CD14-positive monocyte (primary cell): ENCODE measurements at regions not wholly inside any gene's neighbourhood (a gene's known extent, or its start where the extent isn't known, plus 50 kb on each side); places are given as distances from the start of the nearest gene placed in this dataset.

Experiments used
- DNase-seq, 3 donors: peaks; one replicate each; pipeline ENCODE4 v3.0.0-alpha.2; 2011 to 2022
- H2AFZ ChIP-seq: 2 replicates; pipeline ENCODE4 v1.6.0; 2012; ENCODE audit warnings: mild to moderate bottlenecking, low read depth, low read length, inconsistent platforms; ENCODE audit not compliant: insufficient read depth, poor library complexity, severe bottlenecking
- H3K27ac ChIP-seq, 2 donors: 1 replicate in 1 of 2; 2 replicates in 1 of 2; pipeline ENCODE4 v1.5.1; 2012 to 2013; ENCODE audit warnings: low read length in 2 of 2, control low read depth in 1 of 2, inconsistent platforms in 1 of 2, low read depth in 1 of 2, mild to moderate bottlenecking in 1 of 2
- H3K27me3 ChIP-seq, 2 donors: one replicate each; pipeline versions ENCODE4 v1.6.0 to v1.6.1; 2011 to 2013; ENCODE audit warnings: low read length in 2 of 2; ENCODE audit not compliant: control insufficient read depth in 2 of 2, insufficient read depth in 2 of 2
- H3K36me3 ChIP-seq, 2 donors: replicated peaks in 1 of 2; 1 replicate in 1 of 2; 2 replicates in 1 of 2; pipeline versions ENCODE4 v1.5.1 to v1.6.1; 2012 to 2013; ENCODE audit warnings: low read length in 2 of 2, control low read depth in 1 of 2, inconsistent platforms in 1 of 2, mild to moderate bottlenecking in 1 of 2; ENCODE audit not compliant: insufficient read depth in 2 of 2, control insufficient read depth in 1 of 2
- H3K4me1 ChIP-seq, 2 donors: 1 replicate in 1 of 2; 2 replicates in 1 of 2; pipeline versions ENCODE4 v1.5.1 to v1.6.1; 2012 to 2013; ENCODE audit warnings: low read length in 2 of 2, control low read depth in 1 of 2, inconsistent platforms in 1 of 2, mild to moderate bottlenecking in 1 of 2, moderate library complexity in 1 of 2; ENCODE audit not compliant: insufficient read depth in 2 of 2, control insufficient read depth in 1 of 2
- H3K4me2 ChIP-seq: replicated peaks from 2 replicates; pipeline ENCODE3; 2012; ENCODE audit warnings: low read length, moderate library complexity, mild to moderate bottlenecking; ENCODE audit not compliant: poor library complexity, severe bottlenecking; ENCODE audit errors: extremely low read depth
- H3K4me3 ChIP-seq, 3 experiments: fragments of 200-600 bp in 1 of 3; sonication (generic) in 1 of 3; replicated peaks in 1 of 3; 1 replicate in 2 of 3; 2 replicates in 1 of 3; pipeline ENCODE4 v1.5.1; 2011 to 2013; ENCODE audit warnings: low read length in 3 of 3, mild to moderate bottlenecking in 3 of 3, control low read depth in 2 of 3, low read depth in 2 of 3, inconsistent platforms in 1 of 3, moderate library complexity in 1 of 3
- H3K79me2 ChIP-seq: 2 replicates; pipeline ENCODE4 v1.6.0; 2012; ENCODE audit warnings: mild to moderate bottlenecking, control low read depth, inconsistent platforms, low read length, moderate library complexity; ENCODE audit not compliant: insufficient read depth
- H3K9ac ChIP-seq: 2 replicates; pipeline ENCODE4 v1.6.0; 2017; ENCODE audit warnings: low read length, mild to moderate bottlenecking; ENCODE audit not compliant: insufficient read depth, poor library complexity, severe bottlenecking
- H3K9me3 ChIP-seq, 2 donors: replicated peaks in 1 of 2; 1 replicate in 1 of 2; 2 replicates in 1 of 2; pipeline versions ENCODE4 v1.5.1 to v1.6.1; 2012 to 2013; ENCODE audit warnings: low read length in 2 of 2, control low read depth in 1 of 2; ENCODE audit not compliant: control insufficient read depth in 1 of 2, insufficient read depth in 1 of 2
- H4K20me1 ChIP-seq: 2 replicates; pipeline ENCODE4 v1.6.0; 2012; ENCODE audit warnings: mild to moderate bottlenecking, low read length, control low read depth, moderate library complexity; ENCODE audit not compliant: insufficient read depth
- H3K27ac Mint-ChIP-seq, 7 donors: one replicate each; pipeline ENCODE4 v1.8.0; 2020; ENCODE audit warnings: mild to moderate bottlenecking in 7 of 7, mixed read lengths in 7 of 7, moderate library complexity in 6 of 7, inconsistent platforms in 2 of 7
- H3K27me3 Mint-ChIP-seq, 3 donors: one replicate each; pipeline ENCODE4 v1.8.0; 2021 to 2022; ENCODE audit warnings: low read depth in 3 of 3, mild to moderate bottlenecking in 3 of 3, mixed read lengths in 3 of 3, moderate library complexity in 3 of 3, inconsistent platforms in 1 of 3
- H3K36me3 Mint-ChIP-seq, 2 donors: one replicate each; pipeline ENCODE4 v1.8.0; 2020; ENCODE audit warnings: mixed read lengths in 2 of 2, inconsistent platforms in 1 of 2, mild to moderate bottlenecking in 1 of 2
- H3K4me1 Mint-ChIP-seq: one replicate; pipeline ENCODE4 v1.8.0; 2020; ENCODE audit warnings: mild to moderate bottlenecking, mixed read lengths
- H3K4me3 Mint-ChIP-seq, 2 donors: one replicate each; pipeline ENCODE4 v1.8.0; 2020; ENCODE audit warnings: mild to moderate bottlenecking in 2 of 2, mixed read lengths in 2 of 2, moderate library complexity in 1 of 2
- H3K9me3 Mint-ChIP-seq, 7 donors: one replicate each; pipeline ENCODE4 v1.8.0; 2020 to 2022; ENCODE audit warnings: mixed read lengths in 7 of 7, mild to moderate bottlenecking in 6 of 7, moderate library complexity in 6 of 7, inconsistent platforms in 2 of 7
- WGBS: methylation state at CpG from one replicate; pipeline ENCODE4 v1.1.5; 2013; ENCODE audit warnings: missing lambda C conversion rate; ENCODE audit not compliant: insufficient coverage; 5-methylcytosine and 5-hydroxymethylcytosine counted together
- intact Hi-C, 2 donors: fragments of 100-400 bp; cut with micrococcal nuclease; formaldehyde crosslinking; loops; one replicate each; pipeline versions ENCODE4 v1.15.0 to v1.15.1; 2023
- TF ChIP-seq, protein P1 (sequence below): fragments of 200-600 bp; IDR thresholded peaks from one replicate; pipeline ENCODE4 v1.8.0; 2022; ENCODE audit warnings: antibody characterized with exemption, mild to moderate bottlenecking

- Mint-ChIP-seq H3K36me3 (no peaks in the 10 kb centered on the region), H3K4me1 (no peaks in the 10 kb centered on the region), H3K27ac (no peak overlapping the region), H3K4me3 (no peak overlapping the region), H3K9me3 (peaks cover 0 to 8% (median 5%) of the 10 kb centered on the region in 7 donors), H3K27me3 (no peaks in the 10 kb centered on the region)
- no peak overlapping the region for H3K27ac ChIP-seq
- no peaks in the 10 kb centered on the region for H3K4me1 ChIP-seq
- no peaks in the 10 kb centered on the region for H3K79me2 ChIP-seq
- intact Hi-C loops, result no loop called here
- H3K27me3 ChIP-seq, result no peaks in the 10 kb centered on the region
- H3K9ac ChIP-seq, result no peak overlapping the region
- no peaks in the 10 kb centered on the region for H3K9me3 ChIP-seq
- H3K4me3 ChIP-seq, result no peak overlapping the region
- 79% methylated on average over 2 of the region's 4 CpGs for WGBS
- no peak overlapping the region for H2AFZ ChIP-seq
- H3K4me2 ChIP-seq, result no peak overlapping the region
- no peak for DNase-seq
- TF ChIP-seq, protein P1, sequence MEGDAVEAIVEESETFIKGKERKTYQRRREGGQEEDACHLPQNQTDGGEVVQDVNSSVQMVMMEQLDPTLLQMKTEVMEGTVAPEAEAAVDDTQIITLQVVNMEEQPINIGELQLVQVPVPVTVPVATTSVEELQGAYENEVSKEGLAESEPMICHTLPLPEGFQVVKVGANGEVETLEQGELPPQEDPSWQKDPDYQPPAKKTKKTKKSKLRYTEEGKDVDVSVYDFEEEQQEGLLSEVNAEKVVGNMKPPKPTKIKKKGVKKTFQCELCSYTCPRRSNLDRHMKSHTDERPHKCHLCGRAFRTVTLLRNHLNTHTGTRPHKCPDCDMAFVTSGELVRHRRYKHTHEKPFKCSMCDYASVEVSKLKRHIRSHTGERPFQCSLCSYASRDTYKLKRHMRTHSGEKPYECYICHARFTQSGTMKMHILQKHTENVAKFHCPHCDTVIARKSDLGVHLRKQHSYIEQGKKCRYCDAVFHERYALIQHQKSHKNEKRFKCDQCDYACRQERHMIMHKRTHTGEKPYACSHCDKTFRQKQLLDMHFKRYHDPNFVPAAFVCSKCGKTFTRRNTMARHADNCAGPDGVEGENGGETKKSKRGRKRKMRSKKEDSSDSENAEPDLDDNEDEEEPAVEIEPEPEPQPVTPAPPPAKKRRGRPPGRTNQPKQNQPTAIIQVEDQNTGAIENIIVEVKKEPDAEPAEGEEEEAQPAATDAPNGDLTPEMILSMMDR, result no peak
- H3K36me3 ChIP-seq, result no peaks in the 10 kb centered on the region
- no peaks in the 10 kb centered on the region for H4K20me1 ChIP-seq
Measured at GRCh38 chr2:153133716-153134115, 344.8 kb downstream of the RPRM start.

- peaks cover 0 to 9% (median 6%) of the 10 kb centered on the region in 7 donors for H3K9me3 Mint-ChIP-seq
- DNase-seq, result no peak
- H3K27ac Mint-ChIP-seq, result no peak overlapping the region
- Histone ChIP-seq H3K9me3 (no peaks in the 10 kb centered on the region), H3K9ac (no peak overlapping the region), H3K36me3 (no peaks in the 10 kb centered on the region), H3K4me3 (no peak overlapping the region), H3K4me1 (no peaks in the 10 kb centered on the region), H3K79me2 (no peaks in the 10 kb centered on the region), H3K27ac (no peak overlapping the region), H3K27me3 (no peaks in the 10 kb centered on the region), H2AFZ (no peak overlapping the region), H4K20me1 (no peaks in the 10 kb centered on the region), H3K4me2 (no peak overlapping the region)
- H3K4me3 Mint-ChIP-seq, result no peak overlapping the region
- H3K36me3 Mint-ChIP-seq, result no peaks in the 10 kb centered on the region
- H3K27me3 Mint-ChIP-seq, result no peaks in the 10 kb centered on the region
- intact Hi-C loops, result no loop called here
- TF ChIP-seq, protein P1, result no peak
- WGBS, result 100% methylated on average over 1 of the region's 3 CpGs
- H3K4me1 Mint-ChIP-seq, result no peaks in the 10 kb centered on the region
Measured at GRCh38 chr2:153132418-153132817, 346.1 kb downstream of the RPRM start.
